Natural killer cell treated with Interleukin-12 subunit alpha and Interleukin-12 subunit beta and Interleukin-15 and Interleukin-18, amount 100 ng/mL, for 72 hours (primary cell): ENCODE measurements at regions not wholly inside any gene's neighbourhood (a gene's known extent, or its start where the extent isn't known, plus 50 kb on each side); places are given as distances from the start of the nearest gene placed in this dataset.
A peak's percentile ranks its signal among the peaks of the same experiment; 100 is the strongest.
"Not testable (repeated sequence)": the region's sequence is repeated elsewhere in the genome, so short reads cannot be mapped to it uniquely, and the experiment has no call there.

ENCODE experiments used
- ATAC-seq, 2 donors: fragments of 150-1000 bp; cut with Tn5 transposase in 1 of 2; sonication (Bioruptor Pico), chemical (Tn5 transposase) in 1 of 2; 2 replicates each; pipeline ENCODE4 v1.10.0; 2021
- DNase-seq: peaks from one replicate; pipeline ENCODE4 v3.0.0; 2022; ENCODE audit warnings: low spot score
- H3K27ac Mint-ChIP-seq, 2 donors: 1 replicate in 1 of 2; 2 replicates in 1 of 2; pipeline ENCODE4 v1.8.0; 2022; ENCODE audit warnings: mixed read lengths in 2 of 2, mild to moderate bottlenecking in 1 of 2, moderate library complexity in 1 of 2
- H3K27me3 Mint-ChIP-seq, 2 donors: 1 replicate in 1 of 2; 2 replicates in 1 of 2; pipeline ENCODE4 v1.8.0; 2022; ENCODE audit warnings: mixed read lengths in 2 of 2
- H3K36me3 Mint-ChIP-seq: one replicate; pipeline ENCODE4 v1.8.0; 2022; ENCODE audit warnings: mixed read lengths
- H3K4me1 Mint-ChIP-seq, 2 donors: 1 replicate in 1 of 2; 2 replicates in 1 of 2; pipeline ENCODE4 v1.8.0; 2022; ENCODE audit warnings: low read depth in 2 of 2, mixed read lengths in 2 of 2, mild to moderate bottlenecking in 1 of 2
- H3K4me3 Mint-ChIP-seq: one replicate; pipeline ENCODE4 v1.8.0; 2022; ENCODE audit warnings: mixed read lengths
- H3K9me3 Mint-ChIP-seq: 2 replicates; pipeline ENCODE4 v1.8.0; 2022; ENCODE audit warnings: mixed read lengths

DNA sequence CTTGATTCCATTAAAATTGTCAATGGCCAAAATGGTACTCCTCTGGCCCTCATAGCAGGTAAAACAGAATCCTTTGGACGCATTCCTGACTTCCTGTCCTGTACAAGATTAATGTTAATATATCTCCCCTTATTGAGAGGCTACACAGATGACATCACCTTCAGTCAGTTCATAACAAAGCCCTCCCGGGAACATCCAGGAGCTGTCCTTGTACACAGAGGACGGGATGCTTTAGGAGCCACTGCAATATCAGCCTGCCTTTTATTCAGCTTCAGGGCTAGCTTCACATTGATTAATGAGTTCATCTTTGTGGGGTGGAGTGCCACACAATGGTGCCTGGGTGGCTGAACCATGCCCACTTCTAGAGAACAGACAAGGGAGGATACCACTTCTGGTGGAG, 235.1 kb downstream of the NRIP1 start:
- Mint-ChIP-seq H3K36me3 (no peaks in the 10 kb centered on the region), H3K27me3 (no peaks in the 10 kb centered on the region), H3K4me3 (no peak overlapping the region), H3K27ac (peak overlapping the region in 1 of 2 donors; percentile 15), H3K4me1 (peaks cover 13% of the 10 kb centered on the region in 2 donors), H3K9me3 (no peaks in the 10 kb centered on the region)
- ATAC-seq (no peak), DNase-seq (no peak)

DNA sequence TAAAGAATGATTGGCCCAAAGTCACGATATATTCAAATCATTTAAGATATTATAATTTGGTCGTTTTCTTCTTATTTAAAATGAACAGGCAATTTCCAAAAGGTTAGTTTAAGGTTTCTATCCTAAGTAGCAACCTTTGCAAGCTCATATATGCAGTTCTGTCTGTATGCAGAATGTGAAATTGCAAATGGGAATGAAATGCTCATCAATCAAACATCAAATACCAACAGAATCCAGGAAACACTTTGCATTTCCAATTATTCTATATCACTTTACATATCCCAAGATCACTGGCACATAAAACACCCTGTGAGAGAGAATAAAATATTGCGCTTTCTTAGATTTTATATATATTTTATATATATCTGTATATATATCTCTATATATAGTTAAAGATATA, 237.3 kb downstream of the NRIP1 start:
- Mint-ChIP-seq H3K9me3 (no peaks in the 10 kb centered on the region), H3K4me1 (peaks cover 13% of the 10 kb centered on the region in 2 donors), H3K4me3 (no peak overlapping the region), H3K27me3 (no peaks in the 10 kb centered on the region), H3K36me3 (no peaks in the 10 kb centered on the region), H3K27ac (no peak overlapping the region)
- ATAC-seq (no peak), DNase-seq (no peak)

GRCh38 chr21:14826630-14827029, 238.2 kb downstream of the NRIP1 start:
- Mint-ChIP-seq H3K4me1 (peaks cover 13% of the 10 kb centered on the region in 2 donors), H3K36me3 (no peaks in the 10 kb centered on the region), H3K27me3 (no peaks in the 10 kb centered on the region), H3K9me3 (no peaks in the 10 kb centered on the region), H3K27ac (peak overlapping the region in 1 of 2 donors; percentile 25), H3K4me3 (no peak overlapping the region)
- DNase-seq: no peak
- ATAC-seq: no peak

- Mint-ChIP-seq H3K9me3 (no peaks in the 10 kb centered on the region), H3K27me3 (no peaks in the 10 kb centered on the region), H3K4me3 (no peak overlapping the region), H3K4me1 (peaks cover 13% of the 10 kb centered on the region in 2 donors), H3K27ac (no peak overlapping the region), H3K36me3 (no peaks in the 10 kb centered on the region)
- peak; percentile 62 to 72 for ATAC-seq
- no peak for DNase-seq
These were observed 239.3 kb downstream of the NRIP1 start for GRCh38 chr21:14825514-14825974.

DNA sequence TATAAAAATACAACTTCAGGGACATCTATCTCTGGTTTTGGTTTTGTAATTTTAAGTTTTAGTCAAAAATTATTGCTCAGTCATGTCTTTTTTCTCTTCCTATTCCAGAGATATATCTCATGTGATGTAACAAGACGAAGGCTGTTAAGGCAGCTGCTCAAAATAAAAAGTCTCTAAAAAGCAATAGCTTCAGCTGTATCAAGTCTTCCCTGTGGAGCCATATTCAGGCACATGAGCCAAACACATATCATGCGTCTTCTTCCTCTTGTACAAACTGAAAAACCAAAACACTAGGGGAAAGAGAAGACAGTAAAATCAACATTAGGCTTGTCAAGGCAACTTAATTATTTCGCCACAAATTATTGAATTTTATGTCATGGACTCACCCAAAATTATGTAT, 240.7 kb downstream of the NRIP1 start:
- ATAC-seq (no peak), DNase-seq (no peak)
- Mint-ChIP-seq H3K9me3 (no peaks in the 10 kb centered on the region), H3K36me3 (no peaks in the 10 kb centered on the region), H3K4me1 (peaks cover 10 to 11% of the 10 kb centered on the region in 2 donors), H3K27me3 (no peaks in the 10 kb centered on the region), H3K4me3 (no peak overlapping the region), H3K27ac (no peak overlapping the region)

- Mint-ChIP-seq H3K4me1 (peaks cover 0 to 8% of the 10 kb centered on the region in 2 donors), H3K27ac (no peak overlapping the region), H3K27me3 (peaks cover 0 to 10% of the 10 kb centered on the region in 2 donors), H3K36me3 (no peaks in the 10 kb centered on the region), H3K4me3 (no peak overlapping the region), H3K9me3 (peaks cover 4% of the 10 kb centered on the region)
- ATAC-seq: no peak
- no peak for DNase-seq
These were observed 247.5 kb downstream of the NRIP1 start for GRCh38 chr21:14817311-14817710.

- Mint-ChIP-seq H3K27me3 (peaks cover 0 to 10% of the 10 kb centered on the region in 2 donors), H3K9me3 (peaks cover 9% of the 10 kb centered on the region), H3K36me3 (peaks cover 5% of the 10 kb centered on the region), H3K4me3 (no peak overlapping the region), H3K27ac (no peak overlapping the region), H3K4me1 (peaks cover 0 to 5% of the 10 kb centered on the region in 2 donors)
- ATAC-seq (no peak), DNase-seq (no peak)
These were observed 249.8 kb downstream of the NRIP1 start for GRCh38 chr21:14814991-14815390.

- Mint-ChIP-seq H3K36me3 (peaks cover 5% of the 10 kb centered on the region), H3K4me3 (no peak overlapping the region), H3K27ac (no peak overlapping the region), H3K4me1 (peaks cover 0 to 5% of the 10 kb centered on the region in 2 donors), H3K27me3 (peaks cover 0 to 10% of the 10 kb centered on the region in 2 donors), H3K9me3 (peaks cover 9% of the 10 kb centered on the region)
- DNase-seq: no peak
- ATAC-seq: no peak
These were observed 250.5 kb downstream of the NRIP1 start for GRCh38 chr21:14814282-14814681.

DNA sequence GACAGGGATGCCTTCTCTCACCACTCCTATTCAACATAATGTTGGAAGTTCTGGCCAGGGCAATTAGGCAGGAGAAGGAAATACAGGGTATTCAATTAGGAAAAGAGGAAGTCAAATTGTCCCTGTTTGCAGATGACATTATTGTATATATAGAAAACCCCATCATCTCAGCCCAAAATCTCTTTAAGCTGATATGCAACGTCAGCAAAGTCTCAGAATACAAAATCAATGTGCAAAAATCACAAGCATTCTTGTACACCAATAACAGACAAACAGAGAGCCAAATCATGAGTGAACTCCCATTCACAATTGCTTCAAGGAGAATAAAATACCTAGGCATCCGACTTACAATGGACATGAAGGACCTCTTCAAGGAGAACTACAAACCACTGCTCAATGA, 258.1 kb upstream of the SAMSN1 start:
- peaks cover 0 to 16% of the 10 kb centered on the region in 2 donors for H3K27me3 Mint-ChIP-seq
- H3K27ac Mint-ChIP-seq, DNase-seq, H3K4me3 Mint-ChIP-seq, ATAC-seq, H3K4me1 Mint-ChIP-seq: not testable (repeated sequence)
- peaks cover 21% of the 10 kb centered on the region for H3K36me3 Mint-ChIP-seq
- peaks cover 11% of the 10 kb centered on the region for H3K9me3 Mint-ChIP-seq

- Mint-ChIP-seq H3K4me3 (no peak overlapping the region), H3K27me3 (peaks cover 0 to 14% of the 10 kb centered on the region in 2 donors), H3K27ac (no peak overlapping the region), H3K4me1 (no peaks in the 10 kb centered on the region), H3K36me3 (peaks cover 31% of the 10 kb centered on the region), H3K9me3 (peaks cover 23% of the 10 kb centered on the region)
- DNase-seq: no peak
- ATAC-seq: no peak
These were observed 251.4 kb upstream of the SAMSN1 start for GRCh38 chr21:14797543-14797942.

DNA sequence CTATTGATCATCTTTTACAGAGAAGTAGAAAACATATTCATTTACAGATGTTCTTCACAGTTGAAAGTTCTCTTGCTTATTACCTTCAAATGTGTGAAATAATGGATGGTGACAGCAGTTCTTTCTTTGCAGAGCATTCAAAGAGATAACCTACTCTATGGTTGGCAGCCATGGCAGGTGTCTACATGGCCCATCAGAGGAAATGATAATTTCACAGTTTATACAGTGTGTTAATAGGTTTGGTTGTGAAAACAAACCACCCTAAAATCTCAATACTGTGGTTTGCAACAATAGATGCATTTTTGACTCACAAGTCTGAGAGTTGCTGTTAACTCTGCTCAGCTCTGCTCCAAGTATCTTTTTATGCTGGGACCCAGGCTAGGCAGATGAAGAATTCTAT, 241.2 kb upstream of the SAMSN1 start:
- H3K4me1 Mint-ChIP-seq: no peaks in the 10 kb centered on the region
- DNase-seq: no peak
- H3K27me3 Mint-ChIP-seq: peaks cover 0 to under 1% of the 10 kb centered on the region in 2 donors
- no peak overlapping the region for H3K27ac Mint-ChIP-seq
- no peaks in the 10 kb centered on the region for H3K36me3 Mint-ChIP-seq
- H3K9me3 Mint-ChIP-seq: peaks cover 3% of the 10 kb centered on the region
- no peak for ATAC-seq
- no peak overlapping the region for H3K4me3 Mint-ChIP-seq

DNA sequence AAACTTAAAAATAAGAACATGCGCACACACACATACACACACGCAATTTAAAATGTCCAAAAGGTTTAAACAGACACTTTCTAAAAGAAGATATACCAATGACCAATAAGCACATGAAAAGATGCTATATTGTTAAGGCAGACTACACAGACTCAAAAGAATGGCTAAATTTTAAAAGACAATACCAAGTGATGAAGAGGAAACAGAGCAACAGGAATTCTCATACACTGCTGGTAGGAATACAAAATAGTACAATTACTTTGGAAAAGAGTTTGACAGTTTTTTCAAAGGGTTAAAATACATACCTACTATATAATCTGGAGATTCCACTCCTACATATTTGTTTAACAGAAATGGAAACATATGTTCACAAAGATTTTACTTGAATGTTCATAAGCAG, 239.6 kb upstream of the SAMSN1 start:
- no peak overlapping the region for H3K4me3 Mint-ChIP-seq
- no peak overlapping the region for H3K27ac Mint-ChIP-seq
- no peak for DNase-seq
- peaks cover 6% of the 10 kb centered on the region for H3K36me3 Mint-ChIP-seq
- H3K4me1 Mint-ChIP-seq: no peaks in the 10 kb centered on the region
- peaks cover 0 to 12% of the 10 kb centered on the region in 2 donors for H3K27me3 Mint-ChIP-seq
- ATAC-seq: no peak
- peaks cover 6% of the 10 kb centered on the region for H3K9me3 Mint-ChIP-seq

DNA sequence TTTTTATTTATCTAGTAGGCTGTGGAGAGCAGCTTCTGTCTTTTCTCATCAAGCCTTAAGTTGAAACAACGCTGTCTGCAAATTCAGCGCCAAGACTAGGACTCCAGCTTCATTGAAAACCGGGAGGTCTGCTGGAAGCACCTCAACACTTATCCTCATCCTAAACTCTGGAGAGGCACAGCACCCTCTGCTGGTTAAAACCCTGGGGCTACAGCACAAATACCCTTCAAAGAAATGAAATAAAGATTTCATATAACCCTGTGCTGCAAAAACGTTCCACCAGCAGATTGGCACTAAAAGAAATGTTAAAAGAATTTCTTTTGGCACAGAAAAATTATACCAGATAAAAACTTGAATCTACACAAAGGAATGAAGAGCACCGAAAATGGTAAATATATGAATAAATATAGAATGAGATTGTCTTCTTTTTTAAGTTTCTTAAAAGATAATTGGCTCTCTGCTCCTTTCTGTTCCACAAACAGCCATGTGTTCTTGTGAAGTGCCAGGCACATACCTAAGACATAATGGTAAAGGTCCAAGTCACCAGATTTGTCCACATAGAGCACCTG, 227.7 kb upstream of the SAMSN1 start:
- Mint-ChIP-seq H3K36me3 (no peaks in the 10 kb centered on the region), H3K9me3 (no peaks in the 10 kb centered on the region), H3K4me1 (no peaks in the 10 kb centered on the region), H3K27ac (no peak overlapping the region), H3K4me3 (no peak overlapping the region), H3K27me3 (peaks cover 6 to 17% of the 10 kb centered on the region in 2 donors)
- DNase-seq (peak; percentile 72), ATAC-seq (peak in 1 of 2 donors; percentile 73)

DNA sequence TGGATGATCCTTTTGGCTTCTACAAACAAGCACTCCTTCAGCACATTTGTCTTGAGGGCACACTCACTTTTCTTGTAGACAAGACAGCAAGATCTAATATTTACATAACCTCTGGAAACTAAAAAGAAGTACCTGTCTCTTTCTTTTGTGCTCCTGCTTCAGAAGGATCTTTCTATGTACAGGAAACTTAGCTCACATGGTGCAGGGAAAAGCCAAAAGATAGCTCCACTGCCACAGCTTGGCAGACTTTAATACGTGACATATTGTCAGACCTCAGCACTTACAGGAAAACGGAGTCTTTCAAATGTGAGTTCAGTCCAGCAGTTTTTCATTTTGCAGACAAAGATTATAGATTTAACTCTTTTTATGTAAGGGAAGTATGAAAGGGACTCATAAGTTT, 225.5 kb upstream of the SAMSN1 start:
- Mint-ChIP-seq H3K9me3 (no peaks in the 10 kb centered on the region), H3K36me3 (no peaks in the 10 kb centered on the region)

DNA sequence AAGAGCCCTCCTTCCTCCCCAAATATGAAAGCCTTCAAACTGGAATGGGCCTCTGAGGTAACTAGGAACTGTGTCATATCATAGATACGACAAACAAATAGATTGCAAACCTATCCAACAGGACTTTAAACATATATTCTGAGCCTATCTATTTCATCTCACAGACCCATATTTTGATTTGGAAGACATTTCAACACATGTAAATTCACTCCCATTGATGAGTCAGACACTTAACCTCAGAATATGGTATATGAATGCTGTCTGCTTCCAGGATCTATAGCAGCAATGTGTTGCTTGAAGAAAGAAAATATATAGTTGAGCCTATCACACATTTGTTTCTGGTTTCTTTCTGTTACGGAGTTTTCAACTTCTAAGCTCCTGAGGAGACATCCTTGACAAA, 221.9 kb upstream of the SAMSN1 start:
- no peak overlapping the region for H3K27ac Mint-ChIP-seq
- peaks cover 0 to 2% of the 10 kb centered on the region in 2 donors for H3K27me3 Mint-ChIP-seq
- peaks cover 0 to 4% of the 10 kb centered on the region in 2 donors for H3K4me1 Mint-ChIP-seq
- no peaks in the 10 kb centered on the region for H3K36me3 Mint-ChIP-seq
- H3K9me3 Mint-ChIP-seq: no peaks in the 10 kb centered on the region
- ATAC-seq (no peak), DNase-seq (no peak)
- no peak overlapping the region for H3K4me3 Mint-ChIP-seq

More for the DNA sequence above, 225.5 kb upstream of the SAMSN1 start:
- ATAC-seq (no peak), DNase-seq (no peak)
- Mint-ChIP-seq H3K27ac (no peak overlapping the region), H3K27me3 (peaks cover 6 to 16% of the 10 kb centered on the region in 2 donors), H3K4me3 (no peak overlapping the region), H3K4me1 (peaks cover 0 to 4% of the 10 kb centered on the region in 2 donors)
